WTC11 (cell line): ENCODE measurements at regions not wholly inside any gene's neighbourhood (a gene's known extent, or its start where the extent isn't known, plus 50 kb on each side); places are given as distances from the start of the nearest gene placed in this dataset.

Experiments used
- ATAC-seq: fragments of 200-7000 bp; cut with Tn5 transposase; 2 replicates; pipeline ENCODE4 v1.10.0; 2021; ENCODE audit warnings: mild to moderate bottlenecking, moderate library complexity
- CTCF ChIA-PET: fragments of 300-600 bp; sonication (Branson Sonifier 250); formaldehyde crosslinking; loops from one replicate; lab custom pipeline; 2021; ENCODE audit warnings: antibody characterized with exemption; lab: Charles Lee
- POLR2A ChIA-PET: fragments of 350-600 bp; sonication (Branson Sonifier 250); formaldehyde crosslinking; loops from one replicate; lab custom pipeline; 2021; ENCODE audit warnings: antibody characterized with exemption; lab: Charles Lee
- DNase-seq: peaks from one replicate; pipeline ENCODE4 v3.0.0; 2021; ENCODE audit warnings: low spot score
- H3K27ac Mint-ChIP-seq: 2 replicates; pipeline ENCODE4 v1.8.0; 2021; ENCODE audit warnings: mixed read lengths
- H3K27me3 Mint-ChIP-seq: 2 replicates; pipeline ENCODE4 v1.8.0; 2021; ENCODE audit warnings: low read depth, mild to moderate bottlenecking, moderate library complexity, mixed read lengths
- H3K36me3 Mint-ChIP-seq: 2 replicates; pipeline ENCODE4 v1.8.0; 2021; ENCODE audit warnings: mixed read lengths
- H3K4me1 Mint-ChIP-seq: 2 replicates; pipeline ENCODE4 v1.8.0; 2022; ENCODE audit warnings: mixed read lengths
- H3K4me3 Mint-ChIP-seq: 2 replicates; pipeline ENCODE4 v1.8.0; 2021; ENCODE audit warnings: mild to moderate bottlenecking, moderate library complexity, mixed read lengths
- H3K9me3 Mint-ChIP-seq: 2 replicates; pipeline ENCODE4 v1.8.0; 2021; ENCODE audit warnings: mixed read lengths
- AR ChIP-seq: fragments of 250-450 bp; sonication (Bioruptor Pico); IDR thresholded peaks from 2 replicates; pipeline ENCODE4 v1.9.0; 2021; ENCODE audit warnings: mild to moderate bottlenecking
- ARID4B ChIP-seq: sonication (generic); formaldehyde crosslinking; IDR thresholded peaks from 2 replicates; pipeline ENCODE4 v1.8.0; 2023; ENCODE audit warnings: missing genetic modification reagents, mild to moderate bottlenecking, borderline replicate concordance
- ATF3 ChIP-seq: sonication (generic); formaldehyde crosslinking; conservative IDR thresholded peaks from 2 replicates; pipeline ENCODE4 v1.8.1; 2022; ENCODE audit warnings: mild to moderate bottlenecking, missing genetic modification reagents
- CTCF ChIP-seq: fragments of 200-600 bp; IDR thresholded peaks from 2 replicates; pipeline ENCODE4 v1.8.0; 2022; ENCODE audit warnings: antibody characterized with exemption
- E2F1 ChIP-seq: sonication (generic); formaldehyde crosslinking; IDR thresholded peaks from 2 replicates; pipeline ENCODE4 v1.8.0; 2022; ENCODE audit warnings: mild to moderate bottlenecking, missing genetic modification reagents
- ELF4 ChIP-seq: sonication (generic); formaldehyde crosslinking; IDR thresholded peaks from 2 replicates; pipeline ENCODE4 v1.8.1; 2022; ENCODE audit warnings: low read depth, mild to moderate bottlenecking, moderate library complexity, missing genetic modification reagents
- ESRRA ChIP-seq: sonication (generic); formaldehyde crosslinking; IDR thresholded peaks from 2 replicates; pipeline ENCODE4 v1.8.1; 2022; ENCODE audit warnings: mild to moderate bottlenecking, missing genetic modification reagents, borderline replicate concordance
- FOXJ3 ChIP-seq: sonication (generic); formaldehyde crosslinking; IDR thresholded peaks from 2 replicates; pipeline ENCODE4 v1.9.0; 2021; ENCODE audit warnings: missing genetic modification reagents, mild to moderate bottlenecking, borderline replicate concordance
- FOXP4 ChIP-seq: sonication (generic); formaldehyde crosslinking; IDR thresholded peaks from 2 replicates; pipeline ENCODE4 v1.8.0; 2022; ENCODE audit warnings: mild to moderate bottlenecking, missing genetic modification reagents
- JAZF1 ChIP-seq: fragments of 250-450 bp; sonication (Bioruptor Pico); IDR thresholded peaks from 2 replicates; pipeline ENCODE4 v1.9.0; 2021; ENCODE audit warnings: moderate library complexity, mild to moderate bottlenecking, inconsistent platforms
- MAX ChIP-seq: sonication (generic); formaldehyde crosslinking; IDR thresholded peaks from 2 replicates; pipeline ENCODE4 v1.8.0; 2022; ENCODE audit warnings: mild to moderate bottlenecking, missing genetic modification reagents
- NFATC4 ChIP-seq: fragments of 250-450 bp; sonication (Bioruptor Pico); IDR thresholded peaks from 2 replicates; pipeline ENCODE4 v1.9.0; 2021; ENCODE audit warnings: mild to moderate bottlenecking
- NR2C2 ChIP-seq: sonication (generic); formaldehyde crosslinking; IDR thresholded peaks from 2 replicates; pipeline ENCODE4 v1.8.0; 2022; ENCODE audit warnings: mild to moderate bottlenecking, missing genetic modification reagents
- SMAD3 ChIP-seq: sonication (generic); formaldehyde crosslinking; IDR thresholded peaks from 2 replicates; pipeline ENCODE4 v1.8.0; 2022; ENCODE audit warnings: missing genetic modification reagents, mild to moderate bottlenecking, borderline replicate concordance
- SMAD4 ChIP-seq: sonication (generic); formaldehyde crosslinking; IDR thresholded peaks from 2 replicates; pipeline ENCODE4 v1.8.0; 2022; ENCODE audit warnings: mild to moderate bottlenecking, missing genetic modification reagents
- TEAD1 ChIP-seq: sonication (generic); formaldehyde crosslinking; IDR thresholded peaks from 2 replicates; pipeline ENCODE4 v1.8.0; 2022; ENCODE audit warnings: mild to moderate bottlenecking, missing genetic modification reagents
- USF2 ChIP-seq: sonication (generic); formaldehyde crosslinking; IDR thresholded peaks from 2 replicates; pipeline ENCODE4 v1.8.1; 2023; ENCODE audit warnings: mild to moderate bottlenecking, missing genetic modification reagents, moderate library complexity
- ZNF396 ChIP-seq: fragments of 250-450 bp; sonication (Bioruptor Pico); IDR thresholded peaks from 2 replicates; pipeline ENCODE4 v1.8.0; 2021; ENCODE audit warnings: mild to moderate bottlenecking, moderate library complexity, borderline replicate concordance

GRCh38 chr3:167033866-167034265 lies 346.2 kb downstream of the ZBBX start (continued):
- TF ChIP-seq ATF3 (CRISPR knock-in tag) (no peak), ZNF396 (CRISPR knock-in tag) (no peak), ELF4 (CRISPR knock-in tag) (no peak), AR (CRISPR knock-in tag) (no peak), FOXJ3 (CRISPR knock-in tag) (no peak), SMAD3 (CRISPR knock-in tag) (no peak), E2F1 (CRISPR knock-in tag) (no peak), ESRRA (no peak)

- 0 out of 2 replicates have a peak, but pooled peaks cover 4% of the 10 kb centered on the region for H3K4me1 Mint-ChIP-seq
- no peak for TF ChIP-seq TEAD1 (CRISPR knock-in tag)
- no peak for TF ChIP-seq USF2 (CRISPR knock-in tag)
- peak; percentile 34; the same call in 1 of the 2 replicates for TF ChIP-seq CTCF
- TF ChIP-seq, all 79 proteins: peak for 1
- no peaks in the 10 kb centered on the region for H3K27me3 Mint-ChIP-seq
- CTCF ChIA-PET: interaction anchor here (0.6 to 1.7 kb wide), 6 partner anchors 54 to 1137 kb away, joined by 3 to 10 read pairs (median 3); no protein-coding TSS in a partner anchor
- H3K9me3 Mint-ChIP-seq: no peaks in the 10 kb centered on the region
- H3K27ac Mint-ChIP-seq: no peak overlapping the region
- DNase-seq (no peak), ATAC-seq (peak; percentile 24; the same call in 1 of the 2 replicates)
- POLR2A ChIA-PET: no interaction called here
- no peak overlapping the region for H3K4me3 Mint-ChIP-seq
- no peaks in the 10 kb centered on the region for H3K36me3 Mint-ChIP-seq
Observed at GRCh38 chr3:167032267-167032876, 347.7 kb downstream of the ZBBX start.

- Mint-ChIP-seq H3K9me3 (no peaks in the 10 kb centered on the region), H3K4me1 (0 out of 2 replicates have a peak, but pooled peaks cover 4% of the 10 kb centered on the region), H3K27ac (no peak overlapping the region)
- POLR2A ChIA-PET: no interaction called here
- ATAC-seq: no peak
- no peak for TF ChIP-seq JAZF1 (CRISPR knock-in tag)
- TF ChIP-seq SMAD4 (CRISPR knock-in tag): no peak
- no peak for TF ChIP-seq MAX (CRISPR knock-in tag)
- no peak for TF ChIP-seq ARID4B (CRISPR knock-in tag)
- no peak for TF ChIP-seq FOXP4 (CRISPR knock-in tag)
- no peak for TF ChIP-seq NFATC4 (CRISPR knock-in tag)
- no peak for TF ChIP-seq NR2C2 (CRISPR knock-in tag)
- TF ChIP-seq, all 79 proteins: peak for 0
- H3K4me3 Mint-ChIP-seq: no peak overlapping the region
- CTCF ChIA-PET: interaction anchor here (1.0 to 1.7 kb wide), 5 partner anchors 194 to 1136 kb away, joined by 3 to 10 read pairs (median 3); no protein-coding TSS in a partner anchor
- no peaks in the 10 kb centered on the region for H3K27me3 Mint-ChIP-seq
- DNase-seq: no peak
- H3K36me3 Mint-ChIP-seq: no peaks in the 10 kb centered on the region
Observed at GRCh38 chr3:167031364-167032049, 348.6 kb downstream of the ZBBX start.
